ENCODE measurements at regions not wholly inside any gene's neighbourhood (a gene's known extent, or its start where the extent isn't known, plus 50 kb on each side); places are given as distances from the start of the nearest gene placed in this dataset.
A peak's percentile ranks its signal among the peaks of the same experiment; 100 is the strongest.

DNA sequence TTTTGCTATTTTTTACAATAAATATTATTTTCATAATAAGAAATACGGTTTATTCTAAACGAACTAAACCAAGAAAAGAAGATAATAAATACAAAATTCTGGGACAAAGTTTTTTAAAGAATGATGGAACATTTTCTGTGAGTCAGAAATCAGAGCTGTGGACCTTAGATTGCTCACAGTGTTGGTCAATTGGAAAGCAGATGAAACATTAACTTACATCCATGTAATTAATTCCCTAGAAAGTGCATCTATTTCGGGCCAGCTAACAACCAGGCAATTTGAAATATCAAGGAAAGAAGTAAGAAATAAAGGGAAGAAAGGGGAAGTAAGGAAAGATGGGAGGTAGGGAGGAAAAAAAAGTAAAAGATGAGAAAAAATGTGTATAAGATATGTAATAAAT, 1569.8 kb upstream of the TENM4 start:
- in situ Hi-C loops (cut with MboI; ENCODE audit: low pct_unique_long_range_greater_than_20kb, low sequenced_read_pairs, unreplicated experiment) = no loop called here

DNA sequence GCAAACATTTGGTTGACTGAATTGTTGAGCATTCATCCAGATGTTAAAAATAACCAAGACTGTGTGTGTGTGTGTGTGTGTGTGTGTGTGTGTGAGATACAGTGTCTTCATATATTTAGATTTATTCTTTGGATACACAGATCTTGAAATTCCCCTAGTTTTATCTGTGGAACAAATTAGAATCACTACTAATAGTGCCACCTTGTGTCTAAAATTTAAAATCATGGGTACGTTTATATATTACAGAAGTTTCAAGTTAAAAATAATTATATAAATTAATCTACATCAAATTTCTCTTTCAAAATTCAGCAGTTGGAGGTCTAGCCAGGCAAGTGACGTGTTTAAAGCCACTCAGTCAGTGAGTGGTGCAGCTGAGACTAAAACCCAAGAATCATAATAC, 1566.2 kb upstream of the TENM4 start:
- in situ Hi-C loops (cut with MboI; ENCODE audit: low pct_unique_long_range_greater_than_20kb, low sequenced_read_pairs, unreplicated experiment) = no loop called here
- TF ChIP-seq, protein P1, sequence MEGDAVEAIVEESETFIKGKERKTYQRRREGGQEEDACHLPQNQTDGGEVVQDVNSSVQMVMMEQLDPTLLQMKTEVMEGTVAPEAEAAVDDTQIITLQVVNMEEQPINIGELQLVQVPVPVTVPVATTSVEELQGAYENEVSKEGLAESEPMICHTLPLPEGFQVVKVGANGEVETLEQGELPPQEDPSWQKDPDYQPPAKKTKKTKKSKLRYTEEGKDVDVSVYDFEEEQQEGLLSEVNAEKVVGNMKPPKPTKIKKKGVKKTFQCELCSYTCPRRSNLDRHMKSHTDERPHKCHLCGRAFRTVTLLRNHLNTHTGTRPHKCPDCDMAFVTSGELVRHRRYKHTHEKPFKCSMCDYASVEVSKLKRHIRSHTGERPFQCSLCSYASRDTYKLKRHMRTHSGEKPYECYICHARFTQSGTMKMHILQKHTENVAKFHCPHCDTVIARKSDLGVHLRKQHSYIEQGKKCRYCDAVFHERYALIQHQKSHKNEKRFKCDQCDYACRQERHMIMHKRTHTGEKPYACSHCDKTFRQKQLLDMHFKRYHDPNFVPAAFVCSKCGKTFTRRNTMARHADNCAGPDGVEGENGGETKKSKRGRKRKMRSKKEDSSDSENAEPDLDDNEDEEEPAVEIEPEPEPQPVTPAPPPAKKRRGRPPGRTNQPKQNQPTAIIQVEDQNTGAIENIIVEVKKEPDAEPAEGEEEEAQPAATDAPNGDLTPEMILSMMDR (IDR thresholded peaks at IDR 0.05; ENCODE audit: extremely low read depth, insufficient read depth, missing control alignments) = peak; percentile 18
- DNase-seq (ENCODE audit: low spot score) = no peak

More for the DNA sequence above, 1569.8 kb upstream of the TENM4 start:
- TF ChIP-seq, protein P1 (IDR thresholded peaks at IDR 0.05; ENCODE audit: extremely low read depth, insufficient read depth, missing control alignments) = no peak
- no peak for DNase-seq (ENCODE audit: low spot score)

DNA sequence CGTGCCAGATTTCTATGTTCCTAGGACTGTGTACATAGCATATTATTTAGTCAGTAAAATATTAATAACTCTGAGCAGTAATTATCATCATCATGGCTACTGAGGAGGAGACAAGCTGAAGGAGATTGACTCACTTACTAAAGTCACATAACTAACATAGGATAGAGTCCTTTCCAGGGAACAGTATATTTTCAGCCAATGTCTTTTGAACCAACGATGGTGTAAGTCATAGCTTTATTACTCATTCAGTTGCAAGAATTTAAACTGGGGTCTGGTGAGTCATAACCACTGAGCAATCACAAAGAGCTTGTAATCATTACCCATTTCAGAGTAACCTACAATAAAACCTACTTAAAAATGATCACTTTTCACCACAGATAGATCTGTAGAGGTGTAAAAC, 1564.8 kb upstream of the TENM4 start:
- TF ChIP-seq, protein P1 (IDR thresholded peaks at IDR 0.05; ENCODE audit: extremely low read depth, insufficient read depth, missing control alignments) = no peak
- in situ Hi-C loops (cut with MboI; ENCODE audit: low pct_unique_long_range_greater_than_20kb, low sequenced_read_pairs, unreplicated experiment) = no loop called here
- DNase-seq (ENCODE audit: low spot score) = peak; percentile 1

DNA sequence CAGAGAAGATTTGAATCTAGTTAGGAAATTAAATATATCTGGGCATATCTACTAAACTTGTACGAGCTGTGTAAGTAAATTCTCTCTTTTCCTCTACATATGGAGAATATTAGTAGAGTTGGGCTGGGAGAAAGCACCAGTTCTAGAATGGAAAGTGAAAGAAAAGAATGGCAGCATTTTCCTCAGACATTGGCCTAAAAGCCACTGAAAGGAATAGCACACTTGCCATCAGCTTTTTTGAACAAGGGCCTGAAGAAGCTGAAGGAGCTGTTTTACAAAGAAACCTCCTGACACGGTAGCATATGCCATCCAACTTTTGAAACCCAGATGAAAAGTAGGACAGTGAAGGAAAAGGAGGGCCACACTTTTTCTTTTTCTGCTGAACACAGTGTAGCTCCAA, 1563.7 kb upstream of the TENM4 start:
- TF ChIP-seq, protein P1 (IDR thresholded peaks at IDR 0.05; ENCODE audit: extremely low read depth, insufficient read depth, missing control alignments) = no peak
- in situ Hi-C loops (cut with MboI; ENCODE audit: low pct_unique_long_range_greater_than_20kb, low sequenced_read_pairs, unreplicated experiment) = no loop called here
- DNase-seq (ENCODE audit: low spot score) = no peak

DNA sequence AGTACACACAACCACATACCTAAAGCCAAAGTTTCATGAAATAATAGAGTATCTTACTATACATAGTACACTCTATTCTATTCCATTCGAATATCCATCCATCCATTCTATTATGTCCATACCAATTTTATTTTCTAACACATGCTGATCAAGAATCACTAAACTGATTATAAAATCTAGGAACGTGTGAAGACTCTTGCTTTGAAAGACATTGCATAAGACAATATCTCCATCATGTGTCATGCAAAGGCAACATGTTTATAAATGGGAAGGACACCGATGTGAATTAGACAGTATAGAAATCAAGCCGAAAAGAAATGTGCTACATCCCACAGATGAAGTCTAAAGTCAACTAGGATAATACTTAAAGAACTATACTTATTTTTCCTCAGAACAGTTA, 1561.5 kb upstream of the TENM4 start:
- no peak for DNase-seq (ENCODE audit: low spot score)
- in situ Hi-C loops (cut with MboI; ENCODE audit: low pct_unique_long_range_greater_than_20kb, low sequenced_read_pairs, unreplicated experiment) = no loop called here
- TF ChIP-seq, protein P1 (IDR thresholded peaks at IDR 0.05; ENCODE audit: extremely low read depth, insufficient read depth, missing control alignments) = no peak

DNA sequence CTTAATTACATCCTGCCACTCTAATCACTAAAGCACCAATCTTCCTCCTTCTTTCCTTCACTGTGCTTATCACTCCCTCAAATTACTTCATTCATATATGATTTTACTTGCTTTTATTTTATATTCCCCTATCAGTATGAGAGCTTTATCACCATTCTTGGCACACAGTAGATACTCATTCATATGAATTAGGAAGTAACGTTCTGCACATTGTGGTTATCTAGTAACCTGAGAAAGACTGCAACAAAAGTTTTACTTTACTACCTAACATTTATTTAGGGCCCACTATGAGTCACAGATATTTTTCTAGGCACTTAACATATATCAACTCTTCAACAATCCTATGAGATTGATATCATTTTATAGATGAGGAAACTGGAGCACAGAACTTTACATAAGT, 1559.9 kb upstream of the TENM4 start:
- in situ Hi-C loops (cut with MboI; ENCODE audit: low pct_unique_long_range_greater_than_20kb, low sequenced_read_pairs, unreplicated experiment) = no loop called here
- TF ChIP-seq, protein P1 (IDR thresholded peaks at IDR 0.05; ENCODE audit: extremely low read depth, insufficient read depth, missing control alignments) = no peak
- no peak for DNase-seq (ENCODE audit: low spot score)

DNA sequence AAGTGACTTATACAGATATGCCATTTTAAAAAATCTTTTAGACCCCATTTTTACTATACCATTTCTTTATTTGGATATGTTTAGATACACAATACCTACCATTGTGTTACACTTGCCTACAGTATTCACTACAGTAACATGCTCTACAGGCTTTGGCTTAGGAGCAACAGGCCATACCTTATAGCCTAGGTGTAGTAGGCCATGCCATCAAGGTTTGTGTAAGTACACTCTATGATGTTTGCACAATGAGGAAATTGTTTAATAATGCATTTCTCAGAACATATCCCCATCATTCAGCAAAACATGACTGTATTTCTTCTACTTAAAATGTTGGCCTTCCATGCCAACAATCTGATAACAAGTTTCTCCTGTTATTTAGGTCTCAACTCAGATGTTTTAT, 1559.5 kb upstream of the TENM4 start:
- in situ Hi-C loops (cut with MboI; ENCODE audit: low pct_unique_long_range_greater_than_20kb, low sequenced_read_pairs, unreplicated experiment) = no loop called here
- no peak for DNase-seq (ENCODE audit: low spot score)
- TF ChIP-seq, protein P1 (IDR thresholded peaks at IDR 0.05; ENCODE audit: extremely low read depth, insufficient read depth, missing control alignments) = no peak

All from GM13977 (cell line).